Stomach smooth muscle (tissue), 2 donors: ENCODE measurements at regions not wholly inside any gene's neighbourhood (a gene's known extent, or its start where the extent isn't known, plus 50 kb on each side); places are given as distances from the start of the nearest gene placed in this dataset.

Experiments
- H3K27ac ChIP-seq: one replicate; pipeline ENCODE4 v1.7.0; 2013; ENCODE audit warnings: mild to moderate bottlenecking, low read length, inconsistent platforms
- H3K27me3 ChIP-seq, 2 donors: one replicate each; pipeline ENCODE4 v1.7.0; 2013; ENCODE audit warnings: low read length in 2 of 2; ENCODE audit not compliant: insufficient read depth in 2 of 2, control insufficient read depth in 1 of 2
- H3K36me3 ChIP-seq, 2 donors: one replicate each; pipeline ENCODE4 v1.7.0; 2013; ENCODE audit warnings: low read length in 2 of 2; ENCODE audit not compliant: control insufficient read depth in 2 of 2, insufficient read depth in 2 of 2
- H3K4me1 ChIP-seq: one replicate; pipeline ENCODE4 v1.7.0; 2013; ENCODE audit warnings: low read length; ENCODE audit not compliant: control insufficient read depth, insufficient read depth
- H3K4me3 ChIP-seq, 2 donors: one replicate each; pipeline ENCODE4 v1.7.0; 2013; ENCODE audit warnings: low read length in 2 of 2
- H3K9ac ChIP-seq, 2 donors: one replicate each; pipeline ENCODE4 v1.7.0; 2013; ENCODE audit warnings: low read length in 2 of 2, mild to moderate bottlenecking in 1 of 2
- H3K9me3 ChIP-seq, 2 donors: one replicate each; pipeline ENCODE4 v1.7.0; 2013; ENCODE audit warnings: low read length in 2 of 2; ENCODE audit not compliant: control insufficient read depth in 2 of 2
- donor health status: healthy.
- donor health status: Pancreatic carcinoma.

- Histone ChIP-seq H3K36me3 (no peaks in the 10 kb centered on the region), H3K9ac (no peak overlapping the region), H3K27me3 (no peaks in the 10 kb centered on the region), H3K4me1 (no peaks in the 10 kb centered on the region), H3K4me3 (no peak overlapping the region), H3K27ac (no peak overlapping the region), H3K9me3 (no peaks in the 10 kb centered on the region)
Measured at GRCh38 chr4:126853715-126854114, 779.0 kb upstream of the INTU start.

- no peak overlapping the region for H3K9ac ChIP-seq
- H3K4me1 ChIP-seq: no peaks in the 10 kb centered on the region
- no peaks in the 10 kb centered on the region for H3K9me3 ChIP-seq
- H3K27me3 ChIP-seq: no peaks in the 10 kb centered on the region
- H3K27ac ChIP-seq: no peak overlapping the region
- H3K4me3 ChIP-seq: no peak overlapping the region
- no peaks in the 10 kb centered on the region for H3K36me3 ChIP-seq
Measured at GRCh38 chr4:126856906-126857305, 775.9 kb upstream of the INTU start.

GRCh38 chr4:126859314-126859713, 773.4 kb upstream of the INTU start:
- no peak overlapping the region for H3K27ac ChIP-seq
- no peak overlapping the region for H3K4me3 ChIP-seq
- H3K9ac ChIP-seq: no peak overlapping the region
- no peaks in the 10 kb centered on the region for H3K36me3 ChIP-seq
- H3K27me3 ChIP-seq: no peaks in the 10 kb centered on the region
- no peaks in the 10 kb centered on the region for H3K9me3 ChIP-seq
- H3K4me1 ChIP-seq: no peaks in the 10 kb centered on the region

- Histone ChIP-seq H3K9me3 (no peaks in the 10 kb centered on the region), H3K27me3 (no peaks in the 10 kb centered on the region), H3K4me1 (no peaks in the 10 kb centered on the region), H3K4me3 (no peak overlapping the region), H3K9ac (no peak overlapping the region), H3K36me3 (no peaks in the 10 kb centered on the region), H3K27ac (no peak overlapping the region)
Measured at GRCh38 chr4:126859872-126860271, 772.9 kb upstream of the INTU start.

GRCh38 chr4:126860308-126860707, 772.4 kb upstream of the INTU start:
- no peak overlapping the region for H3K4me3 ChIP-seq
- no peaks in the 10 kb centered on the region for H3K27me3 ChIP-seq
- H3K27ac ChIP-seq: no peak overlapping the region
- no peaks in the 10 kb centered on the region for H3K9me3 ChIP-seq
- H3K36me3 ChIP-seq: no peaks in the 10 kb centered on the region
- H3K9ac ChIP-seq: no peak overlapping the region
- no peaks in the 10 kb centered on the region for H3K4me1 ChIP-seq

GRCh38 chr4:126869967-126870366, 762.8 kb upstream of the INTU start:
- Histone ChIP-seq H3K4me1 (no peaks in the 10 kb centered on the region), H3K27ac (no peak overlapping the region)

GRCh38 chr4:126871810-126872209, 760.9 kb upstream of the INTU start:
- H3K27ac ChIP-seq: no peak overlapping the region
- no peaks in the 10 kb centered on the region for H3K9me3 ChIP-seq
- H3K36me3 ChIP-seq: no peaks in the 10 kb centered on the region
- no peak overlapping the region for H3K9ac ChIP-seq
- no peaks in the 10 kb centered on the region for H3K4me1 ChIP-seq
- no peak overlapping the region for H3K4me3 ChIP-seq
- no peaks in the 10 kb centered on the region for H3K27me3 ChIP-seq

More at GRCh38 chr4:126869967-126870366, 762.8 kb upstream of the INTU start:
- Histone ChIP-seq H3K9me3 (no peaks in the 10 kb centered on the region), H3K27me3 (no peaks in the 10 kb centered on the region), H3K4me3 (no peak overlapping the region), H3K36me3 (no peaks in the 10 kb centered on the region), H3K9ac (no peak overlapping the region)

GRCh38 chr4:126874533-126874932, 758.2 kb upstream of the INTU start:
- no peaks in the 10 kb centered on the region for H3K27me3 ChIP-seq
- H3K9me3 ChIP-seq: no peaks in the 10 kb centered on the region
- H3K4me1 ChIP-seq: no peaks in the 10 kb centered on the region
- H3K27ac ChIP-seq: no peak overlapping the region
- no peak overlapping the region for H3K9ac ChIP-seq
- H3K36me3 ChIP-seq: no peaks in the 10 kb centered on the region
- H3K4me3 ChIP-seq: no peak overlapping the region

- H3K27ac ChIP-seq: no peak overlapping the region
- H3K4me3 ChIP-seq: no peak overlapping the region
- H3K9me3 ChIP-seq: no peaks in the 10 kb centered on the region
- no peak overlapping the region for H3K9ac ChIP-seq
- no peaks in the 10 kb centered on the region for H3K27me3 ChIP-seq
- no peaks in the 10 kb centered on the region for H3K36me3 ChIP-seq
- no peaks in the 10 kb centered on the region for H3K4me1 ChIP-seq
Measured at GRCh38 chr4:126888968-126889367, 743.8 kb upstream of the INTU start.

GRCh38 chr4:126890383-126890782, 742.4 kb upstream of the INTU start:
- Histone ChIP-seq H3K4me3 (no peak overlapping the region), H3K9ac (no peak overlapping the region), H3K27me3 (no peaks in the 10 kb centered on the region), H3K4me1 (no peaks in the 10 kb centered on the region), H3K36me3 (no peaks in the 10 kb centered on the region), H3K9me3 (no peaks in the 10 kb centered on the region), H3K27ac (no peak overlapping the region)

GRCh38 chr4:126890994-126891393, 741.8 kb upstream of the INTU start:
- no peaks in the 10 kb centered on the region for H3K9me3 ChIP-seq
- no peak overlapping the region for H3K27ac ChIP-seq
- no peaks in the 10 kb centered on the region for H3K4me1 ChIP-seq
- H3K36me3 ChIP-seq: no peaks in the 10 kb centered on the region
- H3K27me3 ChIP-seq: no peaks in the 10 kb centered on the region
- no peak overlapping the region for H3K9ac ChIP-seq
- H3K4me3 ChIP-seq: no peak overlapping the region
